ENCODE measurements at regions not wholly inside any gene's neighbourhood (a gene's known extent, or its start where the extent isn't known, plus 50 kb on each side); places are given as distances from the start of the nearest gene placed in this dataset.

GRCh38 chr6:92415656-92416055, 1003.7 kb downstream of the EPHA7 start:
- TF ChIP-seq SMC3 (IDR thresholded peaks at IDR 0.05) (no peak), CTCF (IDR thresholded peaks at IDR 0.05) (no peak), EP300 (IDR thresholded peaks at IDR 0.05) (no peak), CHD2 (IDR thresholded peaks at IDR 0.05; ENCODE audit: low read length, partially characterized antibody) (no peak), HOXA7 (CRISPR knock-in tag; IDR thresholded peaks at IDR 0.05) (no peak), MYC (IDR thresholded peaks at IDR 0.05; ENCODE audit: borderline replicate concordance, low read length) (no peak), RAD21 (conservative IDR thresholded peaks at IDR 0.05 in 1 of 2, IDR thresholded peaks at IDR 0.05 in 1 of 2) (no peak)
- TF ChIP-seq, protein P1, sequence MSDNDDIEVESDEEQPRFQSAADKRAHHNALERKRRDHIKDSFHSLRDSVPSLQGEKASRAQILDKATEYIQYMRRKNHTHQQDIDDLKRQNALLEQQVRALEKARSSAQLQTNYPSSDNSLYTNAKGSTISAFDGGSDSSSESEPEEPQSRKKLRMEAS (IDR thresholded peaks at IDR 0.05) = no peak
